HepG2 (cell line): ENCODE measurements at regions not wholly inside any gene's neighbourhood (a gene's known extent, or its start where the extent isn't known, plus 50 kb on each side); places are given as distances from the start of the nearest gene placed in this dataset.

Source experiments
- ATAC-seq: fragments of 200-7000 bp; cut with Tn5 transposase; 3 replicates; pipeline ENCODE4 v1.9.1; 2020; ENCODE audit warnings: mild to moderate bottlenecking, moderate library complexity
- BruUV-seq: library from RNA; stranded (reverse); fragments of 400-500 nt; replicated peaks from 2 replicates; lab custom pipeline; 2021; lab: Mats Ljungman, UMichigan
- CTCF ChIA-PET: fragments of 300-600 bp; formaldehyde crosslinking; extraction: SDS; loops from one replicate; lab custom pipeline; 2021; ENCODE audit warnings: low total read pairs, inconsistent platforms, low intra/inter-chr PET ratio; lab: Yijun Ruan, JAX
- POLR2A ChIA-PET: fragments of 350-600 bp; sonication (Branson Sonifier 250); formaldehyde crosslinking; loops from one replicate; lab custom pipeline; 2020; ENCODE audit warnings: antibody characterized with exemption, inconsistent platforms; lab: Yijun Ruan, JAX
- DNase-seq: peaks from one replicate; pipeline ENCODE4 v3.0.0-alpha.2; 2015; ENCODE audit warnings: low spot score
- FAIRE-seq: peaks from 3 replicates; lab custom pipeline; 2011; peaks lifted over from hg19 to GRCh38; lab: Jason Lieb, UNC
- H2AFZ ChIP-seq: one replicate; pipeline ENCODE4 v1.6.1; 2011; ENCODE audit warnings: low read length, inconsistent platforms
- H3K27ac ChIP-seq: fragments of 300-600 bp; 3 replicates; pipeline ENCODE4 v1.8.0; 2011; ENCODE audit warnings: mixed run types, mild to moderate bottlenecking, mixed read lengths, low read length, inconsistent platforms; ENCODE audit not compliant: insufficient read depth; ENCODE audit errors: extremely low read length
- H3K27me3 ChIP-seq, 2 experiments: fragments of 200-600 bp in 1 of 2; 2 replicates in 1 of 2; 3 replicates in 1 of 2; pipeline versions ENCODE4 v1.6.0 to v1.8.0; 2011; ENCODE audit warnings: low read length in 2 of 2, mild to moderate bottlenecking in 2 of 2, moderate library complexity in 2 of 2, inconsistent platforms in 1 of 2; ENCODE audit not compliant: insufficient read depth in 2 of 2, control insufficient read depth in 1 of 2
- H3K36me3 ChIP-seq, 2 experiments: fragments of 200-600 bp in 1 of 2; replicated peaks in 1 of 2; 2 replicates in 1 of 2; 3 replicates in 1 of 2; pipeline versions ENCODE4 v1.5.1 to v1.8.0; 2011; ENCODE audit warnings: low read length in 2 of 2, inconsistent platforms in 1 of 2; ENCODE audit not compliant: insufficient read depth in 2 of 2, control insufficient read depth in 1 of 2
- H3K4me1 ChIP-seq: 2 replicates; pipeline ENCODE4 v1.5.1; 2012; ENCODE audit warnings: low read length, inconsistent platforms; ENCODE audit not compliant: insufficient read depth
- H3K4me2 ChIP-seq: 2 replicates; pipeline ENCODE4 v1.6.0; 2011; ENCODE audit warnings: low read depth, low read length, inconsistent platforms
- H3K4me3 ChIP-seq, 3 experiments: fragments of 200-600 bp in 1 of 3; sonication (generic), shearing (Covaris generic) in 1 of 3; replicated peaks in 1 of 3; 2 replicates each; pipeline ENCODE4 v1.5.1; 2011 to 2016; ENCODE audit warnings: low read length in 3 of 3, inconsistent platforms in 2 of 3, low read depth in 2 of 3, mild to moderate bottlenecking in 2 of 3, control low read depth in 1 of 3, mixed read lengths in 1 of 3; ENCODE audit not compliant: insufficient read depth in 1 of 3
- H3K79me2 ChIP-seq: one replicate; pipeline ENCODE4 v1.6.1; 2011; ENCODE audit warnings: low read length, inconsistent platforms; ENCODE audit not compliant: insufficient read depth
- H3K9ac ChIP-seq: 2 replicates; pipeline ENCODE4 v1.6.0; 2011; ENCODE audit warnings: mild to moderate bottlenecking, low read depth, low read length, inconsistent platforms; ENCODE audit not compliant: insufficient read depth
- H3K9me3 ChIP-seq: 2 replicates; pipeline ENCODE4 v1.5.1; 2012; ENCODE audit warnings: mild to moderate bottlenecking, low read length
- H4K20me1 ChIP-seq: 2 replicates; pipeline ENCODE4 v1.6.0; 2011; ENCODE audit warnings: inconsistent platforms, mild to moderate bottlenecking, low read length, moderate library complexity; ENCODE audit not compliant: insufficient read depth
- ATF3 ChIP-seq: sonication (generic); formaldehyde crosslinking; IDR thresholded peaks from 2 replicates; pipeline ENCODE4 v1.4.0; 2020; ENCODE audit warnings: missing genetic modification reagents
- CREB3 ChIP-seq: sonication (generic); formaldehyde crosslinking; IDR thresholded peaks from 2 replicates; pipeline ENCODE4 v1.5.0; 2020; ENCODE audit warnings: missing genetic modification reagents
- ELF3 ChIP-seq: IDR thresholded peaks from 2 replicates; pipeline ENCODE4 v1.6.1; 2016; ENCODE audit warnings: missing genetic modification reagents, missing compliant biosample characterization
- HDAC6 ChIP-seq: fragments of 200-600 bp; sonication (generic); IDR thresholded peaks from 2 replicates; pipeline ENCODE4 v1.7.0; 2017; ENCODE audit warnings: mild to moderate bottlenecking, antibody characterized with exemption, low read length, low read depth
- IRX3 ChIP-seq: sonication (generic); formaldehyde crosslinking; IDR thresholded peaks from 2 replicates; pipeline ENCODE4 v1.8.1; 2023; ENCODE audit warnings: mild to moderate bottlenecking, low read depth, missing genetic modification reagents, borderline replicate concordance
- KDM1A ChIP-seq: IDR thresholded peaks from 2 replicates; pipeline ENCODE4 v1.6.1; 2016; ENCODE audit warnings: missing compliant biosample characterization
- MAF1 ChIP-seq: sonication (generic); formaldehyde crosslinking; IDR thresholded peaks from 2 replicates; pipeline ENCODE4 v1.5.0; 2020; ENCODE audit warnings: missing genetic modification reagents, borderline replicate concordance
- MLXIP ChIP-seq: sonication (generic); formaldehyde crosslinking; IDR thresholded peaks from 2 replicates; pipeline ENCODE4 v1.9.0; 2021; ENCODE audit warnings: missing genetic modification reagents, borderline replicate concordance
- RARG ChIP-seq: sonication (generic); formaldehyde crosslinking; IDR thresholded peaks from 2 replicates; pipeline ENCODE4 v1.4.0; 2020; ENCODE audit warnings: low read depth, mild to moderate bottlenecking, missing genetic modification reagents
- TMF1 ChIP-seq: sonication (generic); formaldehyde crosslinking; IDR thresholded peaks from 2 replicates; pipeline ENCODE4 v1.8.1; 2022; ENCODE audit warnings: low read depth, missing genetic modification reagents
- XRCC5 ChIP-seq: fragments of 200-400 bp; formaldehyde crosslinking; optimal IDR thresholded peaks from 2 replicates; pipeline ENCODE3; 2017; ENCODE audit warnings: mild to moderate bottlenecking, low read length
- ZBTB33 ChIP-seq: sonication (generic); formaldehyde crosslinking; IDR thresholded peaks from 2 replicates; pipeline ENCODE4 v1.4.0; 2020; ENCODE audit warnings: missing genetic modification reagents
- ZNF234 ChIP-seq: sonication (generic); formaldehyde crosslinking; conservative IDR thresholded peaks from 2 replicates; pipeline ENCODE4 v1.5.1; 2020; ENCODE audit warnings: mild to moderate bottlenecking, missing genetic modification reagents
- ZNF484 ChIP-seq: sonication (generic); formaldehyde crosslinking; IDR thresholded peaks from 2 replicates; pipeline ENCODE4 v1.5.1; 2020; ENCODE audit warnings: mild to moderate bottlenecking, low read depth, missing genetic modification reagents, borderline replicate concordance
- ZNF549 ChIP-seq: sonication (generic); formaldehyde crosslinking; IDR thresholded peaks from 2 replicates; pipeline ENCODE4 v1.5.0; 2020; ENCODE audit warnings: missing genetic modification reagents
- ZNF574 ChIP-seq: sonication (generic); formaldehyde crosslinking; IDR thresholded peaks from 2 replicates; pipeline ENCODE4 v1.4.0; 2020; ENCODE audit warnings: missing genetic modification reagents
- ZNF839 ChIP-seq: sonication (generic); formaldehyde crosslinking; IDR thresholded peaks from 2 replicates; pipeline ENCODE4 v1.4.0; 2020; ENCODE audit warnings: missing genetic modification reagents, mild to moderate bottlenecking, borderline replicate concordance
- WGBS: methylation state at CpG from one replicate; pipeline ENCODE4 v1.1.6; 2017; ENCODE audit warnings: low lambda C conversion rate; 5-methylcytosine and 5-hydroxymethylcytosine counted together
- in situ Hi-C: cut with HindIII; loops from 2 replicates; pipeline ENCODE4 v1.10.0; 2017; ENCODE audit warnings: low pct_unique_long_range_greater_than_20kb; ENCODE audit not compliant: extremely low pct_ligation_motif_present
- intact Hi-C: fragments of 100-400 bp; cut with micrococcal nuclease; formaldehyde crosslinking; loops from one replicate; pipeline ENCODE4 v1.10.0; 2022; ENCODE audit not compliant: unreplicated experiment

- Histone ChIP-seq H3K27ac (no peak overlapping the region), H3K9me3 (no peaks in the 10 kb centered on the region), H3K36me3 (no peaks in the 10 kb centered on the region), H3K4me3 (no peak overlapping the region), H2AFZ (no peak overlapping the region), H3K27me3 (no peaks in the 10 kb centered on the region), H4K20me1 (no peaks in the 10 kb centered on the region), H3K4me2 (no peak overlapping the region), H3K79me2 (no peaks in the 10 kb centered on the region), H3K4me1 (no peaks in the 10 kb centered on the region)
- ATAC-seq (no peak), FAIRE-seq (no peak), DNase-seq (no peak)
- no TSS peak for BruUV-seq
- intact Hi-C loops: no loop called here
- ChIA-PET CTCF (no interaction called here), POLR2A (no interaction called here)
- WGBS: 9% methylated on average over 7 of the region's 7 CpGs
- TF ChIP-seq KDM1A (CRISPR knock-in tag): no peak
- TF ChIP-seq MLXIP (CRISPR knock-in tag): no peak
- no peak for TF ChIP-seq TMF1
- TF ChIP-seq CREB3 (CRISPR knock-in tag): no peak
- TF ChIP-seq ZBTB33 (CRISPR knock-in tag): no peak
- no peak for TF ChIP-seq ZNF484
- TF ChIP-seq MAF1 (CRISPR knock-in tag): no peak
- TF ChIP-seq ATF3 (CRISPR knock-in tag): no peak
- no peak for TF ChIP-seq ZNF839
- no peak for TF ChIP-seq XRCC5
- TF ChIP-seq ELF3 (CRISPR knock-in tag): no peak
- no peak for TF ChIP-seq ZNF574 (CRISPR knock-in tag)
- no peak for TF ChIP-seq ZNF549 (CRISPR knock-in tag)
- no peak for TF ChIP-seq ZNF234
- no peak for TF ChIP-seq IRX3 (CRISPR knock-in tag)
- no peak for TF ChIP-seq HDAC6
- no peak for TF ChIP-seq RARG (CRISPR knock-in tag)
- TF ChIP-seq, all 625 proteins: peak for 0
- in situ Hi-C loops: loop anchor here (25.0 kb wide), 1 partner anchor 492 kb away; the partner anchor contains the start of gene CDH2
- H3K9ac ChIP-seq: no peak overlapping the region
Measured at GRCh38 chr18:27695052-27695451, 481.9 kb downstream of the CDH2 start.
